ENCODE measurements at regions not wholly inside any gene's neighbourhood (a gene's known extent, or its start where the extent isn't known, plus 50 kb on each side); places are given as distances from the start of the nearest gene placed in this dataset.

DNA sequence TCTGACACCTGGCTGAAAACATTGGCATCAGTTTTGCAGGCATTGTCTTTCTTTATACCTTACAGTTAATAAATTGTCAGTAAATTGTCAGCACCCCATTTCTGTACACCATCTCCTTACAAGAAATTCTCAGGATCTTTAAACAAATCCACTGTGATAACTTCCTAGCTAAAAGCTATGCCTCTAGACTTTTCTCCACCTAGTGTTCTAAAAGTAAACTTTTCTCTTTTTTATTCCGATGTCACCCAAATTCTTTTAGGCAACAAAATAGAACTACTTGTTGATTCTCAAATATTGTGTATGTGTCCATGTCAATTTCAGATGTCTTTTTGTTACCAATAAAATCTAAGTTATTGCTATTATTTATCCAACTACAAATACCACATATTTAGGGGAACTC lies 617.4 kb upstream of the NRXN1 start:
- H4K20me1 ChIP-seq (ENCODE audit: insufficient read depth), result no peaks in the 10 kb centered on the region
- DNase-seq, result no peak
- H3K9me2 ChIP-seq (ENCODE audit: insufficient read depth), result peaks cover 6% of the 10 kb centered on the region; the same call in 1 of the 2 replicates
- ChIA-PET CTCF (no interaction called here), POLR2A (ENCODE audit: unreplicated experiment) (no interaction called here)
- H3F3A ChIP-seq (ENCODE audit: insufficient read depth, low read depth), result no peaks in the 10 kb centered on the region
- no peak overlapping the region for H3K4me3 ChIP-seq
- H3K9me3 ChIP-seq (ENCODE audit: insufficient read depth, low read depth), result no peaks in the 10 kb centered on the region; the same call in 1 of the 2 replicates
- no peaks in the 10 kb centered on the region for H3K36me3 ChIP-seq (ENCODE audit: low read depth)
- no peaks in the 10 kb centered on the region for H3K27me3 ChIP-seq (ENCODE audit: insufficient read depth, low read depth)
- H3K79me2 ChIP-seq (ENCODE audit: low read depth), result no peaks in the 10 kb centered on the region
- H3K4me1 ChIP-seq (replicated peaks; ENCODE audit: insufficient read depth), result no peaks in the 10 kb centered on the region
- intact Hi-C loops (cut with micrococcal nuclease; ENCODE audit: unreplicated experiment), result no loop called here
- no peak overlapping the region for H3K4me2 ChIP-seq
- no TSS peak for BruUV-seq (replicated peaks)
- H3K27ac ChIP-seq, result no peak overlapping the region
- no peak for TF ChIP-seq EZH2 (IDR thresholded peaks at IDR 0.05; ENCODE audit: low read depth)
- TF ChIP-seq, protein P1, sequence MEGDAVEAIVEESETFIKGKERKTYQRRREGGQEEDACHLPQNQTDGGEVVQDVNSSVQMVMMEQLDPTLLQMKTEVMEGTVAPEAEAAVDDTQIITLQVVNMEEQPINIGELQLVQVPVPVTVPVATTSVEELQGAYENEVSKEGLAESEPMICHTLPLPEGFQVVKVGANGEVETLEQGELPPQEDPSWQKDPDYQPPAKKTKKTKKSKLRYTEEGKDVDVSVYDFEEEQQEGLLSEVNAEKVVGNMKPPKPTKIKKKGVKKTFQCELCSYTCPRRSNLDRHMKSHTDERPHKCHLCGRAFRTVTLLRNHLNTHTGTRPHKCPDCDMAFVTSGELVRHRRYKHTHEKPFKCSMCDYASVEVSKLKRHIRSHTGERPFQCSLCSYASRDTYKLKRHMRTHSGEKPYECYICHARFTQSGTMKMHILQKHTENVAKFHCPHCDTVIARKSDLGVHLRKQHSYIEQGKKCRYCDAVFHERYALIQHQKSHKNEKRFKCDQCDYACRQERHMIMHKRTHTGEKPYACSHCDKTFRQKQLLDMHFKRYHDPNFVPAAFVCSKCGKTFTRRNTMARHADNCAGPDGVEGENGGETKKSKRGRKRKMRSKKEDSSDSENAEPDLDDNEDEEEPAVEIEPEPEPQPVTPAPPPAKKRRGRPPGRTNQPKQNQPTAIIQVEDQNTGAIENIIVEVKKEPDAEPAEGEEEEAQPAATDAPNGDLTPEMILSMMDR (conservative IDR thresholded peaks at IDR 0.05), result no peak
- H2AFZ ChIP-seq, result no peak overlapping the region

DNA sequence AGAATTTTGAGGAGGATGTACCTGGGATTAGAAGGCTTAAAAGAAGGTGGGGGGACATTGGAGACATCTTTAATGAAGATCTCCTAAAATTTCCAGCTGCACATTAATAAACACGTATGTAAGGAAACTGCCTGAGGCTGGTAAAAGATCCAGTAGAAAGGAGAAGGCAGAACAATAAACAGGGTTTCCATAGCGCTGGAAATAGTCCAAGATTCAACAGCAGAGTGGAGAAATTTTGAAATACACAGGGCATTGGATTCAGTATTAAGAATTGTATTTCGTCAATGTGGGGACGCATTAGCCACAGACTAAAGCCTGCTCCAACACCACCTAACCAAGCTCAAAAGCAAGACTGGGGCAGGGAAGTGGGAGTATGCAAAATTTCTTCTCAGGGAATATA lies 606.9 kb upstream of the NRXN1 start:
- Histone ChIP-seq H3K27me3 (ENCODE audit: insufficient read depth, low read depth) (no peaks in the 10 kb centered on the region), H3K79me2 (ENCODE audit: low read depth) (no peaks in the 10 kb centered on the region), H3K36me3 (ENCODE audit: low read depth) (no peaks in the 10 kb centered on the region), H3K27ac (no peak overlapping the region), H3F3A (ENCODE audit: insufficient read depth, low read depth) (no peaks in the 10 kb centered on the region), H3K4me2 (no peak overlapping the region), H3K4me1 (replicated peaks; ENCODE audit: insufficient read depth) (no peaks in the 10 kb centered on the region), H3K4me3 (no peak overlapping the region), H3K9me2 (ENCODE audit: insufficient read depth) (no peaks in the 10 kb centered on the region), H2AFZ (no peak overlapping the region), H4K20me1 (ENCODE audit: insufficient read depth) (no peaks in the 10 kb centered on the region), H3K9me3 (ENCODE audit: insufficient read depth, low read depth) (no peaks in the 10 kb centered on the region)
- BruUV-seq (replicated peaks), result no TSS peak
- POLR2A ChIA-PET (ENCODE audit: unreplicated experiment), result no interaction called here
- DNase-seq, result no peak
- intact Hi-C loops (cut with micrococcal nuclease; ENCODE audit: unreplicated experiment), result no loop called here
- no peak for TF ChIP-seq EZH2 (IDR thresholded peaks at IDR 0.05; ENCODE audit: low read depth)
- TF ChIP-seq, protein P1 (conservative IDR thresholded peaks at IDR 0.05), result no peak
- CTCF ChIA-PET, result no interaction called here

DNA sequence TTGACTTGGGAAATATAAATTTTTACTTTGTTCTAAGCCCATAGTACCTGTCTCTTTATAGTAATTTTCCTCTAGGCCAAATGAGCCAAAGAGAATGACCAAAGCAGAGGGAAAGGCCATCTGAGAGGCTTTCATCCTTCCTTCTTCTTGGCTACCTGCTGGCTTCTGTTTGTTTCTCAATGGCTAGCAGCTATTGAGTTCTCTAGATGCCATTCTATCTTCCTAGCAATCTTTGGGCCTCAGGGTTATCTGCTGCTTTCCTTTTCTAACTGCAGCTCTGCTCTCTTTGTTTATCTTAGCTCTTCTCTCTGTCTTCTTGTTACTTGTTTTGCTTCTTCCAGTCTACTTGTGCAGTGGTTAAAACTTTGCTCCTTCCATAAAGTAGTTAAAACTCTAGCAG lies 601.1 kb upstream of the NRXN1 start:
- Histone ChIP-seq H3K36me3 (ENCODE audit: low read depth) (no peaks in the 10 kb centered on the region), H3K27ac (no peak overlapping the region), H2AFZ (no peak overlapping the region), H3F3A (ENCODE audit: insufficient read depth, low read depth) (no peaks in the 10 kb centered on the region), H3K4me3 (no peak overlapping the region), H3K27me3 (ENCODE audit: insufficient read depth, low read depth) (no peaks in the 10 kb centered on the region), H4K20me1 (ENCODE audit: insufficient read depth) (no peaks in the 10 kb centered on the region), H3K9me3 (ENCODE audit: insufficient read depth, low read depth) (no peaks in the 10 kb centered on the region), H3K4me2 (no peak overlapping the region), H3K4me1 (replicated peaks; ENCODE audit: insufficient read depth) (no peaks in the 10 kb centered on the region), H3K79me2 (ENCODE audit: low read depth) (no peaks in the 10 kb centered on the region), H3K9me2 (ENCODE audit: insufficient read depth) (no peaks in the 10 kb centered on the region; the same call in 1 of the 2 replicates)
- no TSS peak for BruUV-seq (replicated peaks)
- ChIA-PET POLR2A (ENCODE audit: unreplicated experiment) (no interaction called here), CTCF (no interaction called here)
- DNase-seq, result no peak
- intact Hi-C loops (cut with micrococcal nuclease; ENCODE audit: unreplicated experiment), result no loop called here
- TF ChIP-seq, protein P1 (conservative IDR thresholded peaks at IDR 0.05), result no peak
- no peak for TF ChIP-seq EZH2 (IDR thresholded peaks at IDR 0.05; ENCODE audit: low read depth)

Data from PC-9 (cell line).